ENCODE measurements at regions not wholly inside any gene's neighbourhood (a gene's known extent, or its start where the extent isn't known, plus 50 kb on each side); places are given as distances from the start of the nearest gene placed in this dataset.
"Not testable (repeated sequence)": the region's sequence is repeated elsewhere in the genome, so short reads cannot be mapped to it uniquely, and the experiment has no call there.

DNA sequence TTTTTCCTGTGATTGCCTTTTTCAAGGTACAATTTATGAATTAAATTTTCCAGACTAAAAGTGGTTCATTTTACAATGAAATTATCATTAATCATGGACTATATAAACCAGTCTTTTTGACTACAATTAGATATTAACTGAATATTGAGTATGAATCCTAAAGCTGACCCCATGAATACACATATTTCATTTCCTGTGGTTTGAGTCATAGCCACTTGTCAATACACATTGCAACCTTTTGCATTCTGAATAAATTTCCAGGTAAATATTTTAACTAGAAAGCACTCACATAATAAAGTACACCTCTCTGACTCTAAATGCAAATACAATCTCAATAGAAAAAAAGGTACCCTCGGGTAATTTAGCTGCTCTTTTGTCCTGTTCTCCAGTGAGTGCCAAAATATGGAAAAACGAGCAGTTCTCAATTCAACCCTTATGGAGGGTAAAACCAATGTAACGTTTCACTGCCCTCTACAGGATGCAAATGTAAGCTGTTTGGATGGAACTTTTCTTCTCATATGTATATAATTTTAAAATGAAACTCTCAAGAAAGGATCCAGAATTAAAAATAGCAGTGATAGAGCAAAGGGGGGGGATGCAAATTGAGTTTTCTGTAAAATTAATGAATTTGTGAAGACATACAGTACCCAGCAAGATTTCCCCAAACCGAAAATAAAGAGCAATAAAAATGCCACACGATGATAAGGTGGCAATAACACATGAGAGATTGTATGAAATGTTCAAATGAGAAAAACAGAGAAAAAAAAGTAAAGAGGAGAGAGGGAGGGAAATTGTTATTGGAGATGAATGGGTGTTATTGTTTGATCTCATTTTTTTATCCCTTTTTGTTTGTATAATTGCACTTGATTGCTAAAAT lies 1795.7 kb upstream of the PIK3C3 start:
- DNase-seq (ENCODE audit: extremely low read depth, insufficient read length) = no peak
- Histone ChIP-seq H3K36me3 (ENCODE audit: control insufficient read depth, insufficient read depth, low read length) (no peaks in the 10 kb centered on the region), H3K27me3 (replicated peaks; ENCODE audit: control insufficient read depth, insufficient read depth, low read length) (no peaks in the 10 kb centered on the region), H3K4me3 (replicated peaks; ENCODE audit: low read depth, low read length) (no peak overlapping the region)
- TF ChIP-seq, protein P1, sequence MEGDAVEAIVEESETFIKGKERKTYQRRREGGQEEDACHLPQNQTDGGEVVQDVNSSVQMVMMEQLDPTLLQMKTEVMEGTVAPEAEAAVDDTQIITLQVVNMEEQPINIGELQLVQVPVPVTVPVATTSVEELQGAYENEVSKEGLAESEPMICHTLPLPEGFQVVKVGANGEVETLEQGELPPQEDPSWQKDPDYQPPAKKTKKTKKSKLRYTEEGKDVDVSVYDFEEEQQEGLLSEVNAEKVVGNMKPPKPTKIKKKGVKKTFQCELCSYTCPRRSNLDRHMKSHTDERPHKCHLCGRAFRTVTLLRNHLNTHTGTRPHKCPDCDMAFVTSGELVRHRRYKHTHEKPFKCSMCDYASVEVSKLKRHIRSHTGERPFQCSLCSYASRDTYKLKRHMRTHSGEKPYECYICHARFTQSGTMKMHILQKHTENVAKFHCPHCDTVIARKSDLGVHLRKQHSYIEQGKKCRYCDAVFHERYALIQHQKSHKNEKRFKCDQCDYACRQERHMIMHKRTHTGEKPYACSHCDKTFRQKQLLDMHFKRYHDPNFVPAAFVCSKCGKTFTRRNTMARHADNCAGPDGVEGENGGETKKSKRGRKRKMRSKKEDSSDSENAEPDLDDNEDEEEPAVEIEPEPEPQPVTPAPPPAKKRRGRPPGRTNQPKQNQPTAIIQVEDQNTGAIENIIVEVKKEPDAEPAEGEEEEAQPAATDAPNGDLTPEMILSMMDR (IDR thresholded peaks at IDR 0.05; ENCODE audit: insufficient read depth, low read length, poor library complexity, severe bottlenecking) = peak; percentile 32

DNA sequence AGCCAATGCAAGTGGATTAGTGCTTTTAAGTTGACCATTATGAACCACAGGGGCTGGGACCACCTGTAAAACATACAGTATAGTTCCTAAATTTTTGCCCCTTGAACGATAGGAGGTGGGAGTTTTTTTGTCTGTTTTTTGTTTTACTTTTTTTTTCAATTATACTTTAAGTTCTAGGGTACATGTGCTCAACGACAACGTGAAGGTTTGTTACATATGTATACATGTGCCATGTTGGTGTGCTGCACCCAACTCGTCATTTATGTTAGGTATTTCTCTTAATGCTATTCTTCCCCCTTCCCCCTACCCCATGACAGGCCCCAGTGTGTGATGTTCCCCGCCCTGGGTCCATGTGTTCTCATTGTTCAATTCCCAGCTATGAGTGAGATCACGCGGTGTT lies 1797.9 kb upstream of the PIK3C3 start:
- TF ChIP-seq, protein P1 (IDR thresholded peaks at IDR 0.05; ENCODE audit: insufficient read depth, low read length, poor library complexity, severe bottlenecking) = no peak
- DNase-seq (ENCODE audit: extremely low read depth, insufficient read length) = no peak
- H3K4me3 ChIP-seq (replicated peaks; ENCODE audit: low read depth, low read length) = no peak overlapping the region
- H3K27me3 ChIP-seq (replicated peaks; ENCODE audit: control insufficient read depth, insufficient read depth, low read length) = no peaks in the 10 kb centered on the region
- H3K36me3 ChIP-seq (ENCODE audit: control insufficient read depth, insufficient read depth, low read length) = no peaks in the 10 kb centered on the region

DNA sequence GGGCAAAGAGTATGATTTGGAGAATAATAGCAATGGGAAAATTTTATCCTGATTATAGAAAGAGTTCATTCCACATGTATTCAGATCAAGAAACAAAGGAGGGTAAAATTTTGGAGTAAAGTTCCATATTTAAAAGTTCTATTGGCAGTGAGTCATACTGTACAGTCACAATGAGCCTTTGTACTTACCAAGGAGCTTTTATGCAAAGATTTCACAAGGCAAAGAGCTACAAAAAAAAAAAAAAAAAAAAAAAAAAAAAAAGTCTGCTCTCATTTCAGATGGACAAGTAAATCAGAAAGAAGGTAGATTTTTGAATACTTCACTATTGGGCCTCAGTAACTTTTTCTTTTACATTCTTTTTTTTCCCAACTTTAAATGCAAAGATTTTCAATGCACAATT lies 1802.2 kb upstream of the PIK3C3 start:
- TF ChIP-seq, protein P1 (IDR thresholded peaks at IDR 0.05; ENCODE audit: insufficient read depth, low read length, poor library complexity, severe bottlenecking) = no peak
- no peaks in the 10 kb centered on the region for H3K27me3 ChIP-seq (replicated peaks; ENCODE audit: control insufficient read depth, insufficient read depth, low read length)
- H3K36me3 ChIP-seq (ENCODE audit: control insufficient read depth, insufficient read depth, low read length) = no peaks in the 10 kb centered on the region
- no peak for DNase-seq (ENCODE audit: extremely low read depth, insufficient read length)
- H3K4me3 ChIP-seq (replicated peaks; ENCODE audit: low read depth, low read length) = no peak overlapping the region

DNA sequence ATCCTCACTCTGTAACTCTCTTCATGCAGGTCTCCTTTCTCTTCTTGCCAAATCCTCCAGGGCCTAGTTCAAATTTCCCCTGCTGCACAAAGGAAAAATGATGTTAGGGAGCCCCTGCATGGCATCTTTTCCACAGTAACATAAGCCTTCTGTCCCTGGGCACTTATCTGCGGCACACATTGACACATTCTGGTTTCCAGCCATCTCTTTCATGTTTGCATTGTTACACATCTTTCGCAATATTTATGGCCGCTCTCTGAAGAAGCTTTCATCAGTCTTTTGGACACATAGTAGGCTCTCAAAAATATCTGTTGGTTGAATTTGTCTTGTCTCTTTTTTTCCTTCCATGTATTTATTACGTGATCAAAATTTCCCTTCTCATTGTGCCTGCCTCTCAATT lies 1806.1 kb upstream of the PIK3C3 start:
- TF ChIP-seq, protein P1 (IDR thresholded peaks at IDR 0.05; ENCODE audit: insufficient read depth, low read length, poor library complexity, severe bottlenecking) = no peak
- no peaks in the 10 kb centered on the region for H3K36me3 ChIP-seq (ENCODE audit: control insufficient read depth, insufficient read depth, low read length)

DNA sequence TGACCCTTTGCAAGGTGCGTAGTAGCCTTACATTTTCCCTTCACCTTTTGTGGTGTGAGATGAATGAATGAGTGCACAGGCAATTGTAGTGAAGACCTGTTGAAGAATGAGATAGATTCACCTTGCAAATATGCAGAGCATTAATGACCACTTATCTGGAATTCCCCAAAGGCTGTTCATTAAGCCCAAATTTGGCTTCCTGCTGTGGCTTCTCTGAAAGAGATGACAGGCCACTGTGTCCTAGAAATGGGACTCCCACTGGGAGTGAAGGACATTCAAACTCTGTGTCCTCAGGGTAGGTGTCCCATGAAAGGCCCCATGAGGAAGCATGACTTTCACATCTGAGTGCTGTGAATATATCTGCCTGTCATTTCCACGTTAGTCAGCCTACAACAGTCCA lies 1821.8 kb upstream of the PIK3C3 start:
- Histone ChIP-seq H3K27me3 (replicated peaks; ENCODE audit: control insufficient read depth, insufficient read depth, low read length) (no peaks in the 10 kb centered on the region), H3K4me3 (replicated peaks; ENCODE audit: low read depth, low read length) (no peak overlapping the region), H3K36me3 (ENCODE audit: control insufficient read depth, insufficient read depth, low read length) (no peaks in the 10 kb centered on the region)
- TF ChIP-seq, protein P1 (IDR thresholded peaks at IDR 0.05; ENCODE audit: insufficient read depth, low read length, poor library complexity, severe bottlenecking) = no peak
- DNase-seq (ENCODE audit: extremely low read depth, insufficient read length) = no peak

More for the DNA sequence above, 1806.1 kb upstream of the PIK3C3 start:
- no peak for DNase-seq (ENCODE audit: extremely low read depth, insufficient read length)
- H3K27me3 ChIP-seq (replicated peaks; ENCODE audit: control insufficient read depth, insufficient read depth, low read length) = no peaks in the 10 kb centered on the region
- no peak overlapping the region for H3K4me3 ChIP-seq (replicated peaks; ENCODE audit: low read depth, low read length)

DNA sequence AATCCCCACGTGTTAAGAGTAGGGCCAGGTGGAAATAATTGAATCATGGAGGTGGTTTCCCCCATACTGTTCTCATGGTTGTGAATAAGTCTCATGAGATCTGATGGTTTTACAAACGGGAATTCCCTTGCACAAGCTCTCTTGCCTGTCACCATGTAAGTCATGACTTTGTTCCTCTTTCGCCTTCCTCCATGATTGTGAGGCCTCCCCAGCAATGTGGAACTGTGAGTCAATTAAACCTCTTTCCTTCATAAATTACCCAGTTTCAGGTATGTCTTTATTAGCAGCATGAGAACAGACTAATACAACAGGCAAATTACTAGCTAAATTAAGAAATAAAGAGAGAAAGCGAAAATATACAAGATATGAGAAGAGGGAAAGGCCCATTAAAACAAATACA lies 1822.6 kb upstream of the PIK3C3 start:
- H3K36me3 ChIP-seq (ENCODE audit: control insufficient read depth, insufficient read depth, low read length); DNase-seq (ENCODE audit: extremely low read depth, insufficient read length); H3K27me3 ChIP-seq (replicated peaks; ENCODE audit: control insufficient read depth, insufficient read depth, low read length); H3K4me3 ChIP-seq (replicated peaks; ENCODE audit: low read depth, low read length): not testable (repeated sequence)

All from GM06990 (cell line).